Activated T-cell treated with anti-CD3 and anti-CD28 coated beads for 1 hour (primary cell): ENCODE measurements at regions not wholly inside any gene's neighbourhood (a gene's known extent, or its start where the extent isn't known, plus 50 kb on each side); places are given as distances from the start of the nearest gene placed in this dataset.

ENCODE experiments used
- DNase-seq: peaks from one replicate; pipeline ENCODE4 v3.0.0-alpha.2; 2020; ENCODE audit warnings: low read depth

GRCh38 chrX:4851534-4851933, 1138.1 kb upstream of the PRKX start:
- DNase-seq: no peak

- no peak for DNase-seq
Observed at GRCh38 chrX:4850312-4850711, 1136.9 kb upstream of the PRKX start.

- DNase-seq: no peak
Observed at GRCh38 chrX:4844376-4844775, 1130.9 kb upstream of the PRKX start.

GRCh38 chrX:4841216-4841745, 1127.8 kb upstream of the PRKX start:
- no peak for DNase-seq

- no peak for DNase-seq
Observed at GRCh38 chrX:4831574-4831973, 1118.1 kb upstream of the PRKX start.

GRCh38 chrX:4830880-4831557, 1117.6 kb upstream of the PRKX start:
- no peak for DNase-seq

GRCh38 chrX:4825550-4825949, 1112.1 kb upstream of the PRKX start:
- DNase-seq: no peak

GRCh38 chrX:4809571-4809970, 1096.1 kb upstream of the PRKX start:
- DNase-seq: no peak

DNA sequence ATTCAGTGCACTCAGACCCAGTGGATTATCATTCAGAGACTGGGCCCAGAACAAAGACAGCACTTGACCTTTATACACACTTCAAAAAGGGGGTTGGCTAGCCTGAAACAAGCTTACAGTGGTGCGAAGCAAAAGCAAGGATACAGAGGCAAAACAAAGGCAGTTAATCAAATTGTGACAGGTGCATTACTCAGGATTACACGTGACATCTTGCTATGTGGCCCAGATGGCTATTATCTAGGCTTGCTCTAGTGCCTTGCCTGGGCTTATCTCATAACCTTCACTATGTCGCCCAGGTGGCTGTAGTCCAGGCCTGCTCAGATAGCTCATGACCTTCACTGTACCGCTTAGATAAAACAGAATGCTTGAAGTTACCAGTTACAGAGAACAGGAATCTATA, 1092.1 kb upstream of the PRKX start:
- DNase-seq: no peak

DNA sequence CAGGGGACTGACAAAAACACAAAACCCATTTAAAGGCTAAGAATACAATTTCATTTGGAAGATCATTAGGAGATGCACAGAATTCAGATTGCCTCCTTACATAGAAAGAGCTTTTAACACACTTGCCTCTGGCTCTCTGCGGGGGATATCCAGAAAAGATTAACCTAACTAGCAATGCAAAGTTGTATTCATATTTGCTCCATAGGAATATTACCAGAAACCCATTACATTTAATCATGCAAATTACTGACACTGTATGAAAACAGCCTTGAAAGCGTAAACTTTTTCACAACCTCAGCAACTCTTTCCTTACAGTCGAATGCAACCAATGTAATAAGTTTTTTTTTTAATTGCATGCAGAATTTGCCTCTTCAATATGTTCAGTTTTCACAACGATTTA, 1087.3 kb upstream of the PRKX start:
- DNase-seq: no peak

- DNase-seq: no peak
Observed at GRCh38 chrX:4787971-4788370, 1074.5 kb upstream of the PRKX start.

GRCh38 chrX:4764888-4765287, 1051.4 kb upstream of the PRKX start:
- DNase-seq: no peak

DNA sequence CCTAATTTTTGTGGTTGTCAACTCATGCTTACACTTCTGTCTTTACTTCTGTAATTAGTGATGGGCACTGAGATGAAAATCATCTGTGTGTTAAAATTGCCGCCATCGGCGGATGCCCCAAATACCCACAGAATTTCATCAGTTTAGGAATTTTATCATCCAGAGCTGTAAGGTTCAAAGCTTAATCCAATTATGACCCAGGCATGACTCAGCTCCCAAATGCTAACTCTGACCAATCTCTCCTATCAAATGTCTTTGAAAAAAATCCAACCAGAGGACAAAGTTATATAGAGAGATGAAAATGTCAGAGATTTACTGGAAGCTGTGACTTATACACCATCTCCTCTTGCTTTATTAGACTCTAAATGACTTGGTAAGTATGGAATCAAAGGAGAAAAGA, 1048.7 kb upstream of the PRKX start:
- DNase-seq: no peak

DNA sequence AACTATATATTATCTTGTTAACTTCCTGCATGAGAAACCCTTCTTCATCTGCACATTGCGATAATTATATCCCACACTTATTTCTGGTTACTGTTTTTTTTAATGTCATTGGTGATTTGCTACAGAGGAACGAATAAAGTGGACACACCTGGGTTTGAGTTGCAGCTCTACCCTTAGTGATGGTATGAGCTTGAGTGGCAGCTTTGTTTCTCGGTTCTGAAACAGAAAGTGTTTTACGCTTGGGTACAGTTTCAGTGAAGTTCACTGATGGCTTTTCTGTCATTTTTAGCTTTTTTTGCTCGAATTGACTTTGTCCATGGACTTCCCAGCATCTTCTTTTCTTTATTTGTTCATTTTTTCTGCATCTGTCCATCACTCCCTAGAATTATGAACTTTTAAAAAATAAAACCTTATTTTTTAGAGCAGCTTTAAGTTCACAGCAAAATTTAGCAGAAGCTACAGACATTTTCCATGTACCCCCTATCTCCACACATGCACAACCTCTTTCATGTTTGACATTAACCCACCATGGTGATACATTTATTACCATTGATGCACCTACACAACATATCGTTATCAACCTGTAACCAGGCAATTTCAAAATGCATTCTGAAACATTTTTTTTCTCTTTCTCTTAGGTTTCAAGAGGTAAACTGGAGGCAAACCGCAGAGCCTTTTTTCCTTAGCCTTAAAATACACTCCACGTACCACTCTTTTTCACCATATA, 1041.6 kb upstream of the PRKX start:
- DNase-seq: no peak

GRCh38 chrX:4741024-4741423, 1027.6 kb upstream of the PRKX start:
- DNase-seq: no peak

DNA sequence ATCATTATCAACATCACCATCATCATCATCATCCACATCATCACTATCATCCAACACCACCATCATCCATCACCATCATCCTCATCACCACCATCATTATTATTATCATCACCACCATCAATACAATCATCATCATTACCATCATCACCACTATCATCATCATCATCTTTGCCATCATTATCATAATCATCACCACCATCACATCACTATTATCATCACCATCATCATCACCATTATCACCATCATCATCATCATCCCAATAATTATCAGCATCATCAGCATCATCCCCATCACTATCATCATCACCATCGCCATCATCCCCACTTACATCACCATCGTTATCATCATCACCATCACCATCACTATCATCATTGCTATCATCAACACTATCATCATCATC, 1021.9 kb upstream of the PRKX start:
- DNase-seq: no peak

DNA sequence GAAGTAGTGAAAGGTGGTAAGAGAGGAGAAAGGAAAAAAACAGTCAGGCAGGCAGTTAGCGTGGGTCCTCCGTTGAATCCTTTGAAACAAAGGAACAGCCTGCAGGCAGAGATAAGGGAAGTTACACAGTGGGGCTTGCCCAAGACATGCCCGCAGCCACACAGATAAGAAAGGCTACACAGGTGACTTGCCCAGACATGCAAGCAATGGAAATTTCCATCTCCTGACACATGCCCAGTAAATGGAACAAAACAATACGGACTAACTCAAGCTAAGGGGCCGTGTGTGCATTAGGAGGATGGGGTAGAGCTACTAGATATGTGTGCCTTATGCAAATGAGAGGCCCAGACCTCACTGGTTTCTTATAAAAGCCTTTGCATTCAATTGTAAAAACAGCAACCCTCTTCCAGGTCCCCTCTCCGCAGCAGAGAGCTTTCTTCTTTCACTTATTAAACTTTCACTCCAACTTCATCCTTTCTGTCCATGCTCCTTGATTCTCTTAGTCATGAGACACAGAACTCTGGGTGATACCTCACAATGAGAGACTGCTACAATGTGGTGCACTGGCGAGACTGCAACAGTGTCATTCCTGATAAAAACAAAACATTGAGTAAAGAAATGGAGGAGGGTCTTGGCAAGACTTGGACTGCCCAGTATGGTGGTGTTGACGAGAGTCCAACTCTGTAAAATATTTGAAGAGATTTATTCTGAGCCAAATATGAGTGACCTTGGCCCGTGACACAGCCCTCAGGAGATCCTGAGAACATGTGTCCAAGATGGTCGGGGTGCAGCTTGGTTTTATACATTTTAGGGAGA, 997.4 kb upstream of the PRKX start:
- no peak for DNase-seq

DNA sequence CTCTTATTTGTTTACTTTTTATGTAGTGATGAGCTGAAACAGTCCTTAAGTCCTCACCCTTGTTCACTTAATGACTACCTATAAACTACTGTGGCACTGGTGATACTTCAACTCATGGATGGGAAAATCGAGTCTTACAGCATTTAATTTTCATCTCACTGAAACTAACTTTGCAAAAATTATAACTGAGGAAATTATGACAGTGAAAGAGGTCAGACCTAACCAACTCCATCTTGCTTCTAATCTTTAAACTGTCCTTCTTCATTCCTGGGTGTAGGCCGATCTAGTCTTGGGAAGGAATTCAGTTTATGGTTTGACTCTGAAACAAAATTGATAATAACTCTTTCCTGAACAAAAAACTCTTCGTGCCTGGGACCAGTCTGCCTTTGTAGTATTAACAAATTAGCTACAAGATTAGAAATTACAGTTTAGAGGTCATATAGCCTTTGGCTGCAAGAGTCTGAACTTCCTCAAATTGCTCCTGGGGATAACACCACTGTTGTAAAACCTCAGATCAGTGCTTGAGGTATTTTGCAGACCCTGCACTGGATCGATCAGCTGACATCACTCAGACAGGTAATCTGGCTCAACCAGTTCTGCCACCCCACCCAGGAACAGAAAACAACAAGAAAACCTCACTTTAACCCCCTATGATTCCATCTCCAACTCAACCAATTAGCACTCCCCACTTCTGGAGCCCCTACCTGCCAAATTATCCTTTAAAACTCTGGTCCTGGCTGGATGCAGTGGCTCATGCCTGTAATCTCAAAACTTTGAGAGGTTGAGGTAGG, 995.7 kb upstream of the PRKX start:
- no peak for DNase-seq

DNA sequence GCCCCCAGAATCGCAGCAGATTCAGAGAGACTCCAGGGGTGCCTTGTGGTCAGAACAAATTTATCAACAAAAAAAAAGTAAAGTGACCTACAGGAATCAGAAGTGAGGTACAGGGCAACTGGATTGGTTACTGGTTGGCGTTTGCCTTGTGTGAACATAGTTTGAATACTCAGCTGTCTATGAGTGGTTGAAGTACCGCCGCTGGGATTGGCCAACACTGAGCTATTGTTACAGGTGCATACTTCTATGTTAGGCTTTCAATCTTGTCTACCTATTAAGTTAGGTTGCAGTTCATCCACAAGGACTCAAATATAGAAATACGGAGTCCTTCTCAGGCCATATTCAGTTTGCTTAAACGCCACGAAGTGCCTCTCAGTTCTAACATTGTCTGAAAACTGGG, 993.5 kb upstream of the PRKX start:
- DNase-seq: no peak

DNA sequence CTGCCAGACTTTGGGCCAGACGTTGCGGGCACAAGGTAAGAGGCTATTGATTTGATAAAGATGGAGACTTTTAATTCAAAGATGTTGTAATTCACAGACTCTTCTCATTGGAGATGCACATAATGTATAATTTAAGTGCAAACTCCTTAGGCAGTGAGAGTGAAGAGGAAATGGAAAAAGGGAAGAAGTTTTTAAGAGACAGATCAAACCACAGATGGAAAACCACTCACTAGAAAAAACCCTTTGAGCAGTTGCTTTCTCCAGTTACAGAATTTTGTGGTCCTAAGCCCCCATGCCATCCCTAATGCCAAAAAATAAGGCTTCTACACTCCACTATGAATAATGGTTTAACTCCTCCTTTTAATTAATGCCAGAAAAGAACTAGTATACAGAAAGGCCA, 977.1 kb upstream of the PRKX start:
- no peak for DNase-seq

GRCh38 chrX:4682636-4683035, 969.2 kb upstream of the PRKX start:
- no peak for DNase-seq

GRCh38 chrX:4675686-4676300, 962.3 kb upstream of the PRKX start:
- no peak for DNase-seq
